Hepatocyte (in vitro differentiated cells): ENCODE measurements at regions not wholly inside any gene's neighbourhood (a gene's known extent, or its start where the extent isn't known, plus 50 kb on each side); places are given as distances from the start of the nearest gene placed in this dataset.

Experiments used
- DNase-seq: peaks from one replicate; pipeline ENCODE4 v3.0.0-alpha.2; 2016; ENCODE audit warnings: low spot score
- H2AFZ ChIP-seq: fragments of 200-600 bp; sonication (generic); 2 replicates; pipeline ENCODE4 v1.6.0; 2016; ENCODE audit warnings: antibody characterized with exemption, mild to moderate bottlenecking
- H3K27ac ChIP-seq: fragments of 200-600 bp; sonication (generic); 2 replicates; pipeline ENCODE4 v1.5.1; 2016; ENCODE audit warnings: mild to moderate bottlenecking
- H3K27me3 ChIP-seq: fragments of 200-600 bp; sonication (generic); 2 replicates; pipeline ENCODE4 v1.6.1; 2016
- H3K36me3 ChIP-seq: fragments of 200-600 bp; sonication (generic); replicated peaks from 2 replicates; pipeline ENCODE4 v1.5.1; 2016; ENCODE audit warnings: low read depth; ENCODE audit not compliant: insufficient read depth
- H3K4me1 ChIP-seq: fragments of 200-600 bp; sonication (generic); 2 replicates; pipeline ENCODE4 v1.5.1; 2016; ENCODE audit warnings: mild to moderate bottlenecking, moderate library complexity; ENCODE audit not compliant: insufficient read depth
- H3K4me2 ChIP-seq: fragments of 200-600 bp; sonication (generic); 2 replicates; pipeline ENCODE4 v1.6.0; 2016
- H3K4me3 ChIP-seq: fragments of 200-600 bp; sonication (generic); 2 replicates; pipeline ENCODE4 v1.5.1; 2016; ENCODE audit warnings: mild to moderate bottlenecking
- H3K79me2 ChIP-seq: fragments of 200-600 bp; sonication (generic); 2 replicates; pipeline ENCODE4 v1.6.0; 2017; ENCODE audit warnings: mild to moderate bottlenecking
- H3K9me2 ChIP-seq: fragments of 200-600 bp; sonication (generic); replicated peaks from 2 replicates; pipeline ENCODE4 v1.6.0; 2017; ENCODE audit warnings: mild to moderate bottlenecking; ENCODE audit not compliant: insufficient read depth
- H3K9me3 ChIP-seq: fragments of 200-600 bp; sonication (generic); 2 replicates; pipeline ENCODE4 v1.5.1; 2016; ENCODE audit warnings: low read depth, mild to moderate bottlenecking
- H4K20me1 ChIP-seq: fragments of 200-600 bp; sonication (generic); 2 replicates; pipeline ENCODE4 v1.6.0; 2016; ENCODE audit warnings: mild to moderate bottlenecking; ENCODE audit not compliant: insufficient read depth, poor library complexity, severe bottlenecking
- CTCF ChIP-seq: fragments of 200-600 bp; sonication (generic); IDR thresholded peaks from 2 replicates; pipeline ENCODE4 v1.5.1; 2016; ENCODE audit warnings: antibody characterized with exemption, mild to moderate bottlenecking; ENCODE audit not compliant: poor library complexity
- EZH2 ChIP-seq: fragments of 200-600 bp; sonication (generic); IDR thresholded peaks from 2 replicates; pipeline ENCODE4 v1.6.1; 2016; ENCODE audit warnings: antibody characterized with exemption, mild to moderate bottlenecking, borderline replicate concordance
- EZH2phosphoT487 ChIP-seq: fragments of 200-600 bp; sonication (generic); IDR thresholded peaks from one replicate; pipeline ENCODE4 v1.6.1; 2018; ENCODE audit warnings: antibody characterized with exemption, mild to moderate bottlenecking, low read depth, moderate library complexity; ENCODE audit not compliant: unreplicated experiment, severe bottlenecking
- WGBS: methylation state at CpG from one replicate; pipeline ENCODE4 v1.1.6; 2016; ENCODE audit warnings: low lambda C conversion rate; ENCODE audit errors: missing lambda C conversion rate; 5-methylcytosine and 5-hydroxymethylcytosine counted together

GRCh38 chr16:48105976-48106375 is 49.8 kb downstream of the ABCC12 start:
- Histone ChIP-seq H3K79me2 (no peaks in the 10 kb centered on the region), H3K4me1 (no peaks in the 10 kb centered on the region), H3K9me2 (no peaks in the 10 kb centered on the region), H3K4me3 (no peak overlapping the region), H3K4me2 (no peak overlapping the region), H3K27ac (no peak overlapping the region), H3K9me3 (no peaks in the 10 kb centered on the region), H2AFZ (no peak overlapping the region), H4K20me1 (no peaks in the 10 kb centered on the region), H3K36me3 (no peaks in the 10 kb centered on the region), H3K27me3 (no peaks in the 10 kb centered on the region)
- no peak for DNase-seq
- 95% methylated on average over 6 of the region's 6 CpGs for WGBS
- no peak for TF ChIP-seq EZH2
- no peak for TF ChIP-seq EZH2phosphoT487
- no peak for TF ChIP-seq CTCF

- Histone ChIP-seq H2AFZ (no peak overlapping the region), H3K4me3 (no peak overlapping the region), H3K4me2 (no peak overlapping the region), H3K9me2 (no peaks in the 10 kb centered on the region), H3K9me3 (no peaks in the 10 kb centered on the region), H3K27me3 (no peaks in the 10 kb centered on the region), H3K4me1 (no peaks in the 10 kb centered on the region), H4K20me1 (no peaks in the 10 kb centered on the region), H3K79me2 (no peaks in the 10 kb centered on the region), H3K27ac (no peak overlapping the region), H3K36me3 (no peaks in the 10 kb centered on the region)
- TF ChIP-seq EZH2 = no peak
- TF ChIP-seq CTCF = no peak
- no peak for TF ChIP-seq EZH2phosphoT487
- 84% methylated on average over 4 of the region's 4 CpGs for WGBS
- DNase-seq = no peak
These were observed 50.3 kb downstream of the ABCC12 start for GRCh38 chr16:48105456-48105855.

DNA sequence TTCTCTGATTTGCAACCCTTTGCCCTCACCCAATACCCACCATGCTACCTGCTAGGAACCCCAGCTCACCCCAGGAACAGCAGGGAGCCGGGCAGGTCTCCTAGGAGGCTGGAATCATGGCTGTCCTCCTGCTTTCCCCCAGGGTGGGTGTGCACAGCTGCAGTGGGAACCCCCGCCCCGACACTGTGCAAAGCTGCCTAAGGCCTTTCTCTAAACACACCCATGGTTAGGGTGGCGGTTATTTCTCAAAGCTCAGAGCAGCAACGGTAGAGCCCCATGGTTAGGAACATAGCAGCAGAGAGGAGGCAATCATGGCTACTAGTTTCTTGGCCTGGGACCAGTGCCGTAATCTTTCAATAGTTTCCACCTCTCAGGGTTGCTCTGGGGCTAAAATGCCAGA is 52.2 kb downstream of the ABCC12 start:
- Histone ChIP-seq H3K9me3 (no peaks in the 10 kb centered on the region), H3K4me3 (no peak overlapping the region), H3K79me2 (no peaks in the 10 kb centered on the region), H4K20me1 (no peaks in the 10 kb centered on the region), H3K4me2 (no peak overlapping the region), H3K36me3 (no peaks in the 10 kb centered on the region), H3K4me1 (no peaks in the 10 kb centered on the region), H3K27me3 (no peaks in the 10 kb centered on the region), H2AFZ (no peak overlapping the region), H3K9me2 (no peaks in the 10 kb centered on the region), H3K27ac (no peak overlapping the region)
- TF ChIP-seq EZH2 (no peak), CTCF (no peak), EZH2phosphoT487 (no peak)
- no peak for DNase-seq
- 86% methylated on average over 6 of the region's 6 CpGs for WGBS
